ENCODE measurements at regions not wholly inside any gene's neighbourhood (a gene's known extent, or its start where the extent isn't known, plus 50 kb on each side); places are given as distances from the start of the nearest gene placed in this dataset.

GRCh38 chr2:146161256-146161882 lies 1641.5 kb upstream of the ZEB2 start:
- H3K9me3 ChIP-seq = no peaks in the 10 kb centered on the region
- no peak overlapping the region for H3K27ac ChIP-seq
- WGBS, 2 donors = 12 to 63% methylated on average over 3 of the region's 3 CpGs
- H3K36me3 ChIP-seq = no peaks in the 10 kb centered on the region
- TF ChIP-seq POLR2A (IDR thresholded peaks at IDR 0.05) = no peak
- TF ChIP-seq POLR2AphosphoS5 (IDR thresholded peaks at IDR 0.05) = no peak
- no peak for TF ChIP-seq CTCF (IDR thresholded peaks at IDR 0.05)
- no peak for TF ChIP-seq EP300 (IDR thresholded peaks at IDR 0.05)
- H3K27me3 ChIP-seq = no peaks in the 10 kb centered on the region
- no peak for DNase-seq
- H3K4me1 ChIP-seq = no peaks in the 10 kb centered on the region
- H3K4me3 ChIP-seq = no peak overlapping the region
- intact Hi-C loops (cut with DNase I) = no loop called here

- no peak for DNase-seq
- Histone ChIP-seq H3K36me3 (no peaks in the 10 kb centered on the region), H3K27me3 (no peaks in the 10 kb centered on the region), H3K27ac (no peak overlapping the region), H3K4me3 (no peak overlapping the region), H3K4me1 (no peaks in the 10 kb centered on the region), H3K9me3 (no peaks in the 10 kb centered on the region)
- TF ChIP-seq EP300 (IDR thresholded peaks at IDR 0.05) (no peak), CTCF (IDR thresholded peaks at IDR 0.05) (no peak), POLR2A (IDR thresholded peaks at IDR 0.05) (no peak), POLR2AphosphoS5 (IDR thresholded peaks at IDR 0.05) (no peak)
- intact Hi-C loops (cut with DNase I) = no loop called here
- WGBS, 2 donors = 93 to 97% methylated on average over 3 of the region's 3 CpGs
These were observed 1638.3 kb upstream of the ZEB2 start for GRCh38 chr2:146158072-146158674.

GRCh38 chr2:146147448-146148012 lies 1627.6 kb upstream of the ZEB2 start:
- no peak for DNase-seq
- no peaks in the 10 kb centered on the region for H3K36me3 ChIP-seq
- H3K27ac ChIP-seq = no peak overlapping the region
- TF ChIP-seq CTCF (IDR thresholded peaks at IDR 0.05) (no peak), EP300 (IDR thresholded peaks at IDR 0.05) (no peak), POLR2AphosphoS5 (IDR thresholded peaks at IDR 0.05) (no peak), POLR2A (IDR thresholded peaks at IDR 0.05) (no peak)
- intact Hi-C loops (cut with DNase I) = no loop called here
- no peaks in the 10 kb centered on the region for H3K4me1 ChIP-seq
- H3K27me3 ChIP-seq = no peaks in the 10 kb centered on the region
- no peaks in the 10 kb centered on the region for H3K9me3 ChIP-seq
- no peak overlapping the region for H3K4me3 ChIP-seq
- 73 to 84% methylated on average over 2 of the region's 2 CpGs for WGBS, 2 donors

- DNase-seq = no peak
- no peak for TF ChIP-seq POLR2AphosphoS5 (IDR thresholded peaks at IDR 0.05)
- H3K27me3 ChIP-seq = no peaks in the 10 kb centered on the region
- intact Hi-C loops (cut with DNase I) = no loop called here
- 72 to 83% methylated on average over 1 of the region's 1 CpG for WGBS, 2 donors
- H3K4me3 ChIP-seq = no peak overlapping the region
- H3K4me1 ChIP-seq = no peaks in the 10 kb centered on the region
- no peaks in the 10 kb centered on the region for H3K36me3 ChIP-seq
- H3K9me3 ChIP-seq = no peaks in the 10 kb centered on the region
- H3K27ac ChIP-seq = no peak overlapping the region
These were observed 1624.1 kb upstream of the ZEB2 start for GRCh38 chr2:146143971-146144370.

- no peak for DNase-seq
- no peak overlapping the region for H3K4me3 ChIP-seq
- H3K36me3 ChIP-seq = no peaks in the 10 kb centered on the region
- no peaks in the 10 kb centered on the region for H3K27me3 ChIP-seq
- no peaks in the 10 kb centered on the region for H3K4me1 ChIP-seq
- no peak for TF ChIP-seq POLR2AphosphoS5 (IDR thresholded peaks at IDR 0.05)
- TF ChIP-seq EP300 (IDR thresholded peaks at IDR 0.05) = no peak
- TF ChIP-seq POLR2A (IDR thresholded peaks at IDR 0.05) = no peak
- H3K27ac ChIP-seq = no peak overlapping the region
- 78 to 88% methylated on average over 3 of the region's 3 CpGs for WGBS, 2 donors
- no peaks in the 10 kb centered on the region for H3K9me3 ChIP-seq
- intact Hi-C loops (cut with DNase I) = no loop called here
These were observed 1618.9 kb upstream of the ZEB2 start for GRCh38 chr2:146138820-146139219.

Measured in sigmoid colon (tissue), 6 donors.